ENCODE measurements at regions not wholly inside any gene's neighbourhood (a gene's known extent, or its start where the extent isn't known, plus 50 kb on each side); places are given as distances from the start of the nearest gene placed in this dataset.

DNA sequence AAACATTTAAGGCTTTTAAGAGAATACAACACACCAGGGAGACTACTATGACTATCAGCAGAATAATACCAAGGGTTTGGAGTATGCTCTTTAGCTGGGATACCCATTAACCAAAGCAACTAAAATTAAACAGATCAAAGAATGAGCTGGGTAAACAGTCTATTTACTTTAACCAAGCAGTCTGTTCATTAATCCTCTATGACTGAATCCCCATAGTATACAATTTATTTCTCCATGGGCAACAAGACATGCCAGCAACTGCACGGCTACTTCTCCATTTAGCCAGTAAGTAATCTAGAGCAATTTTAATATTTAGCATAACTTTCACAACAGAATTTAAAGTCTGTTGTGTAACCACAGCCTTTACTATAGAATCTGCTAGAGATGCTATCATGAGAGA, 77.6 kb downstream of the CDO1 start:
- TF ChIP-seq POLR2G (IDR thresholded peaks at IDR 0.05; ENCODE audit: low read depth, low read length), result no peak
- no peak for TF ChIP-seq YY1 (IDR thresholded peaks at IDR 0.05; ENCODE audit: borderline replicate concordance in 1 of 3, control insufficient read depth in 1 of 3, extremely low read depth in 1 of 3, insufficient read depth in 3 of 3, insufficient read length in 1 of 3, insufficient replicate concordance in 2 of 3, low read depth in 1 of 3, low read length in 2 of 3)
- no peak for TF ChIP-seq ZNF57 (CRISPR knock-in tag; IDR thresholded peaks at IDR 0.05)
- no peak for TF ChIP-seq ELF4 (CRISPR knock-in tag; IDR thresholded peaks at IDR 0.05)
- TF ChIP-seq EP300 (IDR thresholded peaks at IDR 0.05; ENCODE audit: low read length), result no peak
- TF ChIP-seq BHLHE40 (IDR thresholded peaks at IDR 0.05; ENCODE audit: low read length), result no peak
- TF ChIP-seq SP1 (CRISPR knock-in tag; IDR thresholded peaks at IDR 0.05), result no peak
